Nephron (organoid): ENCODE measurements at regions not wholly inside any gene's neighbourhood (a gene's known extent, or its start where the extent isn't known, plus 50 kb on each side); places are given as distances from the start of the nearest gene placed in this dataset.

Experiments used
- H3K27ac Mint-ChIP-seq, 3 experiments: 2 replicates each; pipeline ENCODE4 v1.8.0; 2020; ENCODE audit warnings: mixed read lengths in 3 of 3, mild to moderate bottlenecking in 2 of 3, moderate library complexity in 1 of 3
- H3K27me3 Mint-ChIP-seq: 2 replicates; pipeline ENCODE4 v1.8.0; 2021; ENCODE audit warnings: low read depth, mild to moderate bottlenecking, moderate library complexity, mixed read lengths
- H3K36me3 Mint-ChIP-seq: 2 replicates; pipeline ENCODE4 v1.8.0; 2020; ENCODE audit warnings: low read depth, mixed read lengths
- H3K4me1 Mint-ChIP-seq: 2 replicates; pipeline ENCODE4 v1.8.0; 2020; ENCODE audit warnings: mixed read lengths
- H3K4me3 Mint-ChIP-seq, 3 experiments: 2 replicates each; pipeline ENCODE4 v1.8.0; 2020; ENCODE audit warnings: mild to moderate bottlenecking in 3 of 3, mixed read lengths in 3 of 3, moderate library complexity in 2 of 3
- H3K9me3 Mint-ChIP-seq: 2 replicates; pipeline ENCODE4 v1.8.0; 2020; ENCODE audit warnings: mixed read lengths
- CTCF ChIP-seq, 3 experiments: fragments of 200-600 bp; sonication (generic); IDR thresholded peaks; one replicate each; pipeline ENCODE4 v1.5.0; 2021; ENCODE audit warnings: antibody characterized with exemption in 3 of 3; ENCODE audit not compliant: unreplicated experiment in 3 of 3

GRCh38 chrX:117096528-117096927 is 633.8 kb upstream of the CT83 start:
- Mint-ChIP-seq H3K9me3 (peaks cover 5% of the 10 kb centered on the region), H3K27me3 (no peaks in the 10 kb centered on the region), H3K36me3 (no peaks in the 10 kb centered on the region), H3K27ac (no peak overlapping the region), H3K4me1 (no peaks in the 10 kb centered on the region), H3K4me3 (no peak overlapping the region)
- no peak for TF ChIP-seq CTCF (IDR thresholded peaks at IDR 0.05; ENCODE audit: unreplicated experiment in 3 of 3)

- Mint-ChIP-seq H3K36me3 (no peaks in the 10 kb centered on the region), H3K9me3 (peaks cover 5% of the 10 kb centered on the region), H3K4me3 (no peak overlapping the region), H3K27me3 (no peaks in the 10 kb centered on the region), H3K4me1 (no peaks in the 10 kb centered on the region), H3K27ac (no peak overlapping the region)
- TF ChIP-seq CTCF (IDR thresholded peaks at IDR 0.05; ENCODE audit: unreplicated experiment in 3 of 3): no peak
These were observed 632.6 kb upstream of the CT83 start for GRCh38 chrX:117095393-117095792.

GRCh38 chrX:117094149-117094548 is 631.4 kb upstream of the CT83 start:
- H3K9me3 Mint-ChIP-seq: peaks cover 5% of the 10 kb centered on the region
- no peaks in the 10 kb centered on the region for H3K27me3 Mint-ChIP-seq
- no peak overlapping the region for H3K4me3 Mint-ChIP-seq
- H3K27ac Mint-ChIP-seq: no peak overlapping the region
- no peaks in the 10 kb centered on the region for H3K36me3 Mint-ChIP-seq
- no peaks in the 10 kb centered on the region for H3K4me1 Mint-ChIP-seq
- no peak for TF ChIP-seq CTCF (IDR thresholded peaks at IDR 0.05; ENCODE audit: unreplicated experiment in 3 of 3)

GRCh38 chrX:117093319-117093718 is 630.5 kb upstream of the CT83 start:
- Mint-ChIP-seq H3K27me3 (no peaks in the 10 kb centered on the region), H3K4me3 (no peak overlapping the region), H3K36me3 (no peaks in the 10 kb centered on the region), H3K4me1 (no peaks in the 10 kb centered on the region), H3K9me3 (peaks cover 5% of the 10 kb centered on the region), H3K27ac (no peak overlapping the region)
- TF ChIP-seq CTCF (IDR thresholded peaks at IDR 0.05; ENCODE audit: unreplicated experiment in 3 of 3): no peak

- Mint-ChIP-seq H3K36me3 (no peaks in the 10 kb centered on the region), H3K27ac (no peak overlapping the region), H3K27me3 (no peaks in the 10 kb centered on the region), H3K4me3 (no peak overlapping the region), H3K4me1 (no peaks in the 10 kb centered on the region), H3K9me3 (peaks cover 4% of the 10 kb centered on the region)
- no peak for TF ChIP-seq CTCF (IDR thresholded peaks at IDR 0.05; ENCODE audit: unreplicated experiment in 3 of 3)
These were observed 629.9 kb upstream of the CT83 start for GRCh38 chrX:117092641-117093040.

- no peaks in the 10 kb centered on the region for H3K4me1 Mint-ChIP-seq
These were observed 600.4 kb upstream of the CT83 start for GRCh38 chrX:117063224-117063623.

More at GRCh38 chrX:117063224-117063623, 600.4 kb upstream of the CT83 start:
- H3K9me3 Mint-ChIP-seq: no peaks in the 10 kb centered on the region
- H3K4me3 Mint-ChIP-seq: no peak overlapping the region
- H3K27me3 Mint-ChIP-seq: no peaks in the 10 kb centered on the region
- no peak overlapping the region for H3K27ac Mint-ChIP-seq
- H3K36me3 Mint-ChIP-seq: no peaks in the 10 kb centered on the region
- no peak for TF ChIP-seq CTCF (IDR thresholded peaks at IDR 0.05; ENCODE audit: unreplicated experiment in 3 of 3)
